ENCODE measurements at regions not wholly inside any gene's neighbourhood (a gene's known extent, or its start where the extent isn't known, plus 50 kb on each side); places are given as distances from the start of the nearest gene placed in this dataset.

- Histone ChIP-seq H3K27ac (no peak overlapping the region), H3K4me1 (peaks cover 0 to 6% (median 0%) of the 10 kb centered on the region in 4 donors), H3K36me3 (no peaks in the 10 kb centered on the region), H3K27me3 (no peaks in the 10 kb centered on the region), H3K9me3 (no peaks in the 10 kb centered on the region), H3K4me3 (no peak overlapping the region)
- no peak for DNase-seq (ENCODE audit: low spot score in 2 of 2)
- WGBS, 2 donors, result 40 to 54% methylated on average over 1 of the region's 1 CpG
- TF ChIP-seq EP300 (IDR thresholded peaks at IDR 0.05) (no peak), POLR2A (IDR thresholded peaks at IDR 0.05) (no peak), CTCF (IDR thresholded peaks at IDR 0.05) (no peak)
Measured at GRCh38 chr4:52358883-52359321, 300.2 kb downstream of the USP46 start.

GRCh38 chr4:52366191-52366590, 292.9 kb downstream of the USP46 start:
- H3K27me3 ChIP-seq, result no peaks in the 10 kb centered on the region
- 80 to 83% methylated on average over 5 of the region's 5 CpGs for WGBS, 2 donors
- H3K9me3 ChIP-seq, result no peaks in the 10 kb centered on the region
- no peak overlapping the region for H3K4me3 ChIP-seq
- DNase-seq (ENCODE audit: low spot score in 2 of 2), result no peak
- no peaks in the 10 kb centered on the region for H3K36me3 ChIP-seq
- no peak for TF ChIP-seq CTCF (IDR thresholded peaks at IDR 0.05)
- TF ChIP-seq POLR2A (IDR thresholded peaks at IDR 0.05), result no peak
- no peak for TF ChIP-seq EP300 (IDR thresholded peaks at IDR 0.05)
- H3K4me1 ChIP-seq, result peaks cover 0 to 4% (median 0%) of the 10 kb centered on the region in 4 donors
- no peak overlapping the region for H3K27ac ChIP-seq

- no peaks in the 10 kb centered on the region for H3K9me3 ChIP-seq
- 62 to 65% methylated on average over 4 of the region's 4 CpGs for WGBS, 2 donors
- H3K4me1 ChIP-seq, result peaks cover 0 to 4% (median 0%) of the 10 kb centered on the region in 4 donors
- no peak for DNase-seq (ENCODE audit: low spot score in 2 of 2)
- TF ChIP-seq POLR2A (IDR thresholded peaks at IDR 0.05), result no peak
- no peak for TF ChIP-seq EP300 (IDR thresholded peaks at IDR 0.05)
- no peak for TF ChIP-seq CTCF (IDR thresholded peaks at IDR 0.05)
- no peak overlapping the region for H3K27ac ChIP-seq
- H3K4me3 ChIP-seq, result no peak overlapping the region
- no peaks in the 10 kb centered on the region for H3K36me3 ChIP-seq
- no peaks in the 10 kb centered on the region for H3K27me3 ChIP-seq
Measured at GRCh38 chr4:52366621-52367020, 292.5 kb downstream of the USP46 start.

- 37 to 48% methylated on average over 2 of the region's 2 CpGs for WGBS, 2 donors
Measured at GRCh38 chr4:52367282-52367830, 291.7 kb downstream of the USP46 start.

More at GRCh38 chr4:52367282-52367830, 291.7 kb downstream of the USP46 start:
- no peak overlapping the region for H3K4me3 ChIP-seq
- H3K27ac ChIP-seq, result no peak overlapping the region
- peaks cover 0 to 4% (median 0%) of the 10 kb centered on the region in 4 donors for H3K4me1 ChIP-seq
- no peaks in the 10 kb centered on the region for H3K9me3 ChIP-seq
- H3K27me3 ChIP-seq, result no peaks in the 10 kb centered on the region
- TF ChIP-seq CTCF (IDR thresholded peaks at IDR 0.05) (no peak), POLR2A (IDR thresholded peaks at IDR 0.05) (no peak), EP300 (IDR thresholded peaks at IDR 0.05) (no peak)
- no peaks in the 10 kb centered on the region for H3K36me3 ChIP-seq
- no peak for DNase-seq (ENCODE audit: low spot score in 2 of 2)
